Type B pancreatic cell (in vitro differentiated cells): ENCODE measurements at regions not wholly inside any gene's neighbourhood (a gene's known extent, or its start where the extent isn't known, plus 50 kb on each side); places are given as distances from the start of the nearest gene placed in this dataset.
"Not testable (repeated sequence)": the region's sequence is repeated elsewhere in the genome, so short reads cannot be mapped to it uniquely, and the experiment has no call there.

Experiments used
- DNase-seq: peaks from one replicate; pipeline ENCODE4 v3.0.0; 2021; ENCODE audit warnings: mixed read lengths; ENCODE audit not compliant: unreplicated experiment; ENCODE audit errors: extremely low spot score
- H3K27ac Mint-ChIP-seq: 2 replicates; pipeline ENCODE4 v1.8.0; 2021; ENCODE audit warnings: mild to moderate bottlenecking, mixed read lengths
- H3K27me3 Mint-ChIP-seq: 2 replicates; pipeline ENCODE4 v1.8.0; 2021; ENCODE audit warnings: mixed read lengths
- H3K36me3 Mint-ChIP-seq: 2 replicates; pipeline ENCODE4 v1.8.0; 2021; ENCODE audit warnings: mixed read lengths
- H3K4me1 Mint-ChIP-seq: one replicate; pipeline ENCODE4 v1.8.0; 2021; ENCODE audit warnings: mixed read lengths; ENCODE audit not compliant: unreplicated experiment
- H3K4me3 Mint-ChIP-seq: 2 replicates; pipeline ENCODE4 v1.8.0; 2021; ENCODE audit warnings: mild to moderate bottlenecking, mixed read lengths
- H3K9me3 Mint-ChIP-seq: 2 replicates; pipeline ENCODE4 v1.8.0; 2021; ENCODE audit warnings: mixed read lengths
- TF ChIP-seq, protein P1 (sequence below): fragments of 200-600 bp; sonication (generic); conservative IDR thresholded peaks from 2 replicates; pipeline ENCODE4 v1.5.0; 2021; ENCODE audit warnings: antibody characterized with exemption, mild to moderate bottlenecking

DNA sequence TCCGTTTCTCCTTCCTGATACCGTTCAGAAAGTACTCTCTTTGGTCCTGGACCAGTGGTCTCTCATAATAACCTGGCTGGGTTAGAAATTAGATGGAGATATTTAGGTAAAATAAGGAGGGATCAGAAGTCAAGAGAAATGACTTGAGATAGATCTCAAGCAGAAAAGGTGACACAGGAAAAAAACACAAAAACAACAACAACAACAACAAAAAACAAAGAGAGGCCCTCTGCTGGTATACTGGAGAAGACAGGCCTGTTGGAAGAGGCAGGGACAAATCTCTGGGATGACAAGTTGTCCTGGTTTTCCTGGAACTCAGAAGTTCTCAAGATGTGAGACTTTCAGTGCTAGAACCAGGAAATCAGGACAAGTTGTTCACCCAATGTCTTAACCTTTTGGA, 430.5 kb downstream of the SHISA9 start:
- DNase-seq, result no peak
- no peak overlapping the region for H3K4me3 Mint-ChIP-seq
- no peak overlapping the region for H3K27ac Mint-ChIP-seq
- H3K27me3 Mint-ChIP-seq, result no peaks in the 10 kb centered on the region
- H3K4me1 Mint-ChIP-seq, result peaks cover 7% of the 10 kb centered on the region
- TF ChIP-seq, protein P1, sequence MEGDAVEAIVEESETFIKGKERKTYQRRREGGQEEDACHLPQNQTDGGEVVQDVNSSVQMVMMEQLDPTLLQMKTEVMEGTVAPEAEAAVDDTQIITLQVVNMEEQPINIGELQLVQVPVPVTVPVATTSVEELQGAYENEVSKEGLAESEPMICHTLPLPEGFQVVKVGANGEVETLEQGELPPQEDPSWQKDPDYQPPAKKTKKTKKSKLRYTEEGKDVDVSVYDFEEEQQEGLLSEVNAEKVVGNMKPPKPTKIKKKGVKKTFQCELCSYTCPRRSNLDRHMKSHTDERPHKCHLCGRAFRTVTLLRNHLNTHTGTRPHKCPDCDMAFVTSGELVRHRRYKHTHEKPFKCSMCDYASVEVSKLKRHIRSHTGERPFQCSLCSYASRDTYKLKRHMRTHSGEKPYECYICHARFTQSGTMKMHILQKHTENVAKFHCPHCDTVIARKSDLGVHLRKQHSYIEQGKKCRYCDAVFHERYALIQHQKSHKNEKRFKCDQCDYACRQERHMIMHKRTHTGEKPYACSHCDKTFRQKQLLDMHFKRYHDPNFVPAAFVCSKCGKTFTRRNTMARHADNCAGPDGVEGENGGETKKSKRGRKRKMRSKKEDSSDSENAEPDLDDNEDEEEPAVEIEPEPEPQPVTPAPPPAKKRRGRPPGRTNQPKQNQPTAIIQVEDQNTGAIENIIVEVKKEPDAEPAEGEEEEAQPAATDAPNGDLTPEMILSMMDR, result no peak
- H3K36me3 Mint-ChIP-seq, result no peaks in the 10 kb centered on the region
- no peaks in the 10 kb centered on the region for H3K9me3 Mint-ChIP-seq

DNA sequence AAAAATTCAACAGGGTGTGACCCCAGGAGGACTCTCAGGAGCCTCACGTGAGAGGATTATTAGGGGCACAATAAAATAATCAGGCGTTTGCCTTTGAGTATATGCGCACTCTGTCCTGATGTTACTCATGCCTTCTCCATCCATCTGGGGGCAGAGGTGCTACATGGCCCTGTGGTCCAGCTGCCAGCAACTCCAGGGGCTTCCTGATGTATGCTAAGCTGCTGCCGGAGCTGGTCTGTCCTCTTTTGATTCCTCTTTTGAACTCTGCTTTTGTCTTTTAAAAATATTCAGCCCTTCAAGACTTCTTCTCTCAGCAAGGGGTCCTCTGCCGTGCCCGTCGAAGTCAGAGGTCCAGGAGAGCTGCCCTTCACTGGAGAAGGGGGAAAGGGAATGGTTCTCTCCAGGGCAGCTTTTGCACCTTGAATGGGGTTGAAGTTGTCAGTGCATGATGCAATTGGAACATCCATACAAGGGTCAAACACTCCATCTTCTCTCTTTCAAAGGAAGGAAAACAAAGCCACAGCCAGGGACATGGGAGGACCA, 431.4 kb downstream of the SHISA9 start:
- Mint-ChIP-seq H3K9me3 (no peaks in the 10 kb centered on the region), H3K36me3 (no peaks in the 10 kb centered on the region), H3K27ac (no peak overlapping the region), H3K27me3 (no peaks in the 10 kb centered on the region), H3K4me3 (no peak overlapping the region), H3K4me1 (peaks cover 7% of the 10 kb centered on the region)
- no peak for DNase-seq
- TF ChIP-seq, protein P1, result no peak

DNA sequence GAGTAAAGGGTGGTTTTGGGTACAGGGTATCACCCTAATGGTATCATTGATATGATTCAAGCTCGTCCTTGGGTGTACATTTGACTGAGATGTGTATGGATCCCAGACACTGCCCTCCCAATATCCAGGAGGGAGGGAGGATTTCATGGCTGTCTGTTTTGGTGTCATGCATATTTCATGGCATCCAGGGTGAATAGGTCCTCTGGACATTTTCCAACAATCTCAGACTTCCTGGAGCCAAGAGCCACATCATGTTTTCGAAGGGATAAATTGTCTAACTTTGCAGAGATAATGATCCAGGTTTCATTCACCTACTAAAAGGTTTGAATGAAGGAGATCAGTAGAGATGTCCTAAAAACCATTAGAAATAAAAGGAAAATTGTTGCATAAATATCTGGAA, 431.9 kb downstream of the SHISA9 start:
- H3K27me3 Mint-ChIP-seq, result no peaks in the 10 kb centered on the region
- TF ChIP-seq, protein P1, result no peak
- H3K4me3 Mint-ChIP-seq, result no peak overlapping the region
- no peaks in the 10 kb centered on the region for H3K36me3 Mint-ChIP-seq
- no peaks in the 10 kb centered on the region for H3K9me3 Mint-ChIP-seq
- peaks cover 3% of the 10 kb centered on the region for H3K4me1 Mint-ChIP-seq
- no peak overlapping the region for H3K27ac Mint-ChIP-seq
- no peak for DNase-seq

DNA sequence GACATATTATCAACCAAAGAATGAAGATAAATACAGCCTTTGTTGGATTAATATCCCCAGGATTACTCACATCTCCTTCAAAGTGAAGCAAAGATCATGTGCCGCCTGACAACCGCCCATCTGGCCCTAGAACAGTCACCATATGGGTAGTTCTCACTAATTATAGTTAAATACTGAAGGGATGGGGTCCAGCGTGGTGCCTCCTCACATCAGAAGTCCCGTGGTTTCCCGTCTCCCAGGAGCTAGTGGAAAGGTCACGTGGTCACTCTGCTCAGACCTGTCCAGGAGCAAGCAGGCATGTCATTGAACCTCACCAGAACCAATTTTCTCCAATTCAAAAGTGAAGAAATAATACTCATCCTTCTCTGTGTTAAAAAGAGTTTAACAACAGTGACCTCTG, 434.5 kb downstream of the SHISA9 start:
- H3K36me3 Mint-ChIP-seq, result no peaks in the 10 kb centered on the region
- no peak for DNase-seq
- H3K4me1 Mint-ChIP-seq, result peaks cover 3% of the 10 kb centered on the region
- H3K27me3 Mint-ChIP-seq, result no peaks in the 10 kb centered on the region
- no peak overlapping the region for H3K4me3 Mint-ChIP-seq
- H3K9me3 Mint-ChIP-seq, result no peaks in the 10 kb centered on the region
- TF ChIP-seq, protein P1, result no peak
- H3K27ac Mint-ChIP-seq, result no peak overlapping the region

DNA sequence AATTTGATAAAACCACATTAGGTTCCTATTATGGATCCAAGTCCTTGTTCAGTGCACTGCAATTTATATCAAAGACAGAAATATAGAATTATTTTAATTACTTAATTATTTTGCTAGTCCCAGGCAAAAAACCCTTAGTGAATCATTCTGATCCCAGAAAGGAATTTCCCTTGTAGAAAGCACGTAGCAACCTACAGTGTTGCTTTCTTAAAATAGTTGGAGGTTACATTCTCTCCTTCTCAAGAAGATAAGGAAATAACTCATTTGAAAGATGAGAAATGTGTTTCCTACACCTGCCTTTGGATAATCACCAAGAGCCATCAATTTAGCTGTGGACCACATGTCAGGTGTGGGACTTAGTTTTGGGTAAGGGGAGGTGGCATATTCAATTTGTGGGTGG, 434.9 kb downstream of the SHISA9 start:
- Mint-ChIP-seq H3K27ac (no peak overlapping the region), H3K4me3 (no peak overlapping the region), H3K36me3 (no peaks in the 10 kb centered on the region), H3K4me1 (peaks cover 3% of the 10 kb centered on the region), H3K27me3 (no peaks in the 10 kb centered on the region), H3K9me3 (no peaks in the 10 kb centered on the region)
- DNase-seq, result no peak
- TF ChIP-seq, protein P1, result no peak

DNA sequence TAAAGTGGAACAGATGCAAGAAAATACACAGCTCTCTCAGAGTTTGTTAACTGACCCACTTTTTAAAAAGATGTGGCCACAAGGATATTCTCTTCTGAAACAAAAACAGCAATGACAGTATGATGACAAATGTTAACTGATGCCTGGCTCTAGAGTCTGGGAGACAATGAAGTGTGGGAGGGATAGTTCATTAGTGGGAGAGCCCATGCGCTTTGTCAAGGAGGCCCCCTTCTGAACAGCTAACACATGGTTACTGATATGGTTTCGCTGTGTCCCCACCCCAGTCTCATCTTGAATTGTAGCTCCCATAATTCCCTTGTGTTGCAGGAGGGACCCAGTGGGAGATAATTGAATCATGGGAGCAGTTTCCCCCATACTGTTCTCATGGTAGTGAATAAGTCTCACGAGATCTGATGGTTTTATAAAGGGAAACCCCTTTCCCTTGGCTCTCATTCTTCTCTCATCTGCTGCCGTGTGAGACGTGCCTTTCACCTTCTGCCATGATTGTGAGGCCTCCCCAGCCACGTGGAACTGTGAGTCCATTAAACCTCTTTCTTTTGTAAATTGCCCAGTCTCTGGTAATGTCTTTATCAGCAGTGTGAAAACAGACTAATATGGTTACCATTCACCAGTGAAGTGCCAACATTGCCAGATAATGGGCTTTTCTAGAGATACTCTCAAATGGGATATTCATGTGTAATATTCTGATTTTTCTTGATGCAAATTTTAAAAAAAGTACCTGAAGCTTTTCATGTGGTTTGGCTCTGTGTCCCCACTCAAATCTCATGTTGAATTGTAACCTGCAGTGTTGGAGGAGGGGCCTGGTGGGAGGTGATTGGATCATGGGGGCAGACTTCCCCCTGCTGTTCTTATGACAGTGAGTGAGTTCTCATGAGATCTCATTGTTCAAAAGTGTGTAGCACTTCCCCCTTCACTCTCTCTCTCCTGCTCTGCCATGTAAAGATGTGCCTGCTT, 435.8 kb downstream of the SHISA9 start:
- DNase-seq, H3K27ac Mint-ChIP-seq, H3K27me3 Mint-ChIP-seq, H3K4me3 Mint-ChIP-seq, H3K4me1 Mint-ChIP-seq, H3K36me3 Mint-ChIP-seq, H3K9me3 Mint-ChIP-seq: not testable (repeated sequence)
